GM21367 (cell line): ENCODE measurements at regions not wholly inside any gene's neighbourhood (a gene's known extent, or its start where the extent isn't known, plus 50 kb on each side); places are given as distances from the start of the nearest gene placed in this dataset.
"Not testable (repeated sequence)": the region's sequence is repeated elsewhere in the genome, so short reads cannot be mapped to it uniquely, and the experiment has no call there.

Source experiments
- ATAC-seq: cut with Tn5 transposase; IDR thresholded peaks from one replicate; pipeline ENCODE4 v1.9.1; 2021; ENCODE audit not compliant: unreplicated experiment

- no peak for ATAC-seq
These were observed 98.0 kb upstream of the FAM174B start for GRCh38 chr15:92753591-92753990.

GRCh38 chr15:92763459-92763858, 107.9 kb upstream of the FAM174B start:
- ATAC-seq, result no peak

- not testable (repeated sequence) for ATAC-seq
These were observed 112.6 kb upstream of the FAM174B start for GRCh38 chr15:92768131-92768530.

GRCh38 chr15:92770641-92771040, 115.1 kb upstream of the FAM174B start:
- no peak for ATAC-seq

- no peak for ATAC-seq
These were observed 116.5 kb upstream of the FAM174B start for GRCh38 chr15:92772061-92772460.

GRCh38 chr15:92772626-92773244, 117.2 kb upstream of the FAM174B start:
- no peak for ATAC-seq

- no peak for ATAC-seq
These were observed 117.8 kb upstream of the FAM174B start for GRCh38 chr15:92773340-92773739.

- ATAC-seq, result no peak
These were observed 120.2 kb upstream of the CHD2 start for GRCh38 chr15:92779874-92780273.

- no peak for ATAC-seq
These were observed 119.3 kb upstream of the CHD2 start for GRCh38 chr15:92780843-92781242.

GRCh38 chr15:92781925-92782453, 118.1 kb upstream of the CHD2 start:
- ATAC-seq, result no peak

- no peak for ATAC-seq
These were observed 113.0 kb upstream of the CHD2 start for GRCh38 chr15:92787116-92787515.

GRCh38 chr15:92788196-92788595, 111.9 kb upstream of the CHD2 start:
- ATAC-seq, result no peak

GRCh38 chr15:92788793-92789192, 111.3 kb upstream of the CHD2 start:
- not testable (repeated sequence) for ATAC-seq

GRCh38 chr15:92796161-92796611, 103.9 kb upstream of the CHD2 start:
- ATAC-seq, result no peak

GRCh38 chr15:92797168-92798052, 102.7 kb upstream of the CHD2 start:
- peak; percentile 86 for ATAC-seq

- no peak for ATAC-seq
These were observed 100.1 kb upstream of the CHD2 start for GRCh38 chr15:92800013-92800412.

- not testable (repeated sequence) for ATAC-seq
These were observed 99.6 kb upstream of the CHD2 start for GRCh38 chr15:92800416-92801055.

- ATAC-seq, result not testable (repeated sequence)
These were observed 98.9 kb upstream of the CHD2 start for GRCh38 chr15:92801056-92801773.

GRCh38 chr15:92801774-92802464, 98.2 kb upstream of the CHD2 start:
- no peak for ATAC-seq

GRCh38 chr15:92803536-92803851, 96.6 kb upstream of the CHD2 start:
- ATAC-seq, result no peak
